ENCODE measurements at regions not wholly inside any gene's neighbourhood (a gene's known extent, or its start where the extent isn't known, plus 50 kb on each side); places are given as distances from the start of the nearest gene placed in this dataset.

GRCh38 chr11:122487669-122488068, 167.9 kb upstream of the UBASH3B start:
- TF ChIP-seq POLR2A (IDR thresholded peaks at IDR 0.05) (no peak), CTCF (IDR thresholded peaks at IDR 0.05) (no peak), EP300 (IDR thresholded peaks at IDR 0.05) (no peak), POLR2AphosphoS5 (IDR thresholded peaks at IDR 0.05) (no peak)

All from stomach (tissue), 4 donors.